ENCODE measurements at regions not wholly inside any gene's neighbourhood (a gene's known extent, or its start where the extent isn't known, plus 50 kb on each side); places are given as distances from the start of the nearest gene placed in this dataset.
"Not testable (repeated sequence)": the region's sequence is repeated elsewhere in the genome, so short reads cannot be mapped to it uniquely, and the experiment has no call there.

DNA sequence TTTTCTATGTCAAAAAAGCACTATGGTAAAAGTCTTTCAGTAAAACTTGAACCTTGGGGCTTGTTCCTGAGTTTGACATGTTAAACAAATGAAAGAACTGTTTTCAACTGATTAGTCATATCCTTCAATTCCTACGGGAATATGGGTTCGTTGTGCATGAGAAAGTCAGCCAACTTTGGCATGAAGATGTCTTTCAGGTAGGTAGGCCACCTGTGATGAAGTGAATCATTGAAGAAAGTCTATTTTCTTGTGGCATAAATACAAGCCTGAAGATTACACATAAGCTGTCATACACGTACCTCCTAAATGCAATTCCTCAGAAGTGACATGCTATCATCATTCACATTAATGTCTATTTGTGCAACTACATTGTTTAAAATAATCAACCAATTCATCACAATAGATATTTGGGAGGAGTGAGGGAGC, 513.0 kb downstream of the IRS2 start:
- no peak for DNase-seq

DNA sequence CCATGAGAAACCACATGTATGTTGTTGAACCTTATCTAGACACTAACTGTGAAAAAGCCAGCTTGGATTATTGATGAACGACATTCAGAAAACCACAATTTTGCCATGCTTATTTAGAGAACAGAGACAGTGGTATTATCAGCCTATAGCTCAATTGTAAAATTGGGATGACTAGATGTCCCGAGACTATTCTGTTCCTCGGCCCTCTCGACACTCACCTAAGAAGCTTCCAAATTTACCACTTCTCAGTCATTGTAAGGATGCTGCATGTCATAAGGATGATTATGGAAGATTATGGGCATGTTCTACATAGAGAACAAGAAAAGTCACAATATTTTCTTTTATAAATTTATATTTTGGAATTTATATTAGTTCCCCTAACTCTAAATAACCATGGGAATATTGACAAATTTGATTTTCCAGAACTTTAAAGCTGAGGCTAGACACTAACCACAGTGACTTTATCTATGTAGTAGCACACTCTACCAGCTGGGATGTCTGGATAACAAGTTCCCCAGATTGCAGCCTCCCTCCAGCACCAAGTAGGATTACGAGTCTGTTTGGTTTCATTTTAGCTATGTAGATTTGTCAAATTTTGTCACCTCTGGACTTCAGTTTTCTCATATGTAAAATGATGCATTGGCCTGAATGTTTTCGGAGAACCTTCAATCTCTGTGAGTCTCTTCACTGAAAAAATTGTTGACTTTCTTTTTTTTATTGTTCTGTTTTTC, 513.6 kb downstream of the IRS2 start:
- DNase-seq: no peak

DNA sequence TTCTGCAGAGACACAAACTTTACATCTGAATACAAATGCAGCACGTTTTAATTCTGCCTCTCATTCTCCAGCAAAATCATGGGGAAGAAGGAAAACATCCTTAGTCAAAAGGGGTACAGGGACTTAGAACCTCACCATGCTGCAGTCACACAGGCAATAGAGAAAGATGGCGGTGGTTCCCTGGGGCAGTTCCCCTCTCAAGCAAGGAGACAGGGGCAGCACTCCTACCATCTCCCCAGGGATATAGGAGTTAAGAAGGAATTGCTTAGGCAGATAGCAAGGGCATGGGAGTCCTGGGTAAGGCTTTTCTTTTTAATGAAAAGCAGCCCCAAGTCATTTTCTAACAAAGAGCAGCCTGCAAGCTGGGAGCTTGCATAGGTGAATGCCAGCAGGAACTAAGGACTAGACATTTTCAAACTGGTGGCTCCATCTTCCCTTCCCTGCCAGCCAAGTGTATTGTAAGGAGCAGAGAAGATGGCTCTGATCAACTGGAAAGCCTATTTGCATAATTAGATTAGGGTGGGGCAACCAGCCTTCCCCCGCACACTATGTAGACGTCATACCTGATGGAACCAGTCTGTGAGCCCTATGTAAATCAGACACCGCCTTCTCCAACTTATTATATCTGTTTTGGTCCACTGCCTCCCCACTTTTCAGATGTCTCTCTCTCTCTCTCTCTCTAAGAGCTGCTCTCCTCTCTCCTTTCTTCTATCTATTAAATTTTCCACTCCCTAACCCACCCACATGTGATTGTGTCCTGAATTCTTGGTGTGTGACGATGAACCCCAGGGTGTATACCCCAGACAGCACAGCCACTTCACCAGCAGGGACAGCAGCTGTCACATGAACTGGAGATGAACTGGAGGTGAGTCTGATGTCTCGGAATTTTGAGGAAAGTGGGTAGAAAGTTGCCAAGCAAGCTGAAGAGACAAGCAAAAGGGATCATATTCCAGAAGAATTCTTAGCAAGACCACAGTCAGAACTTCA, 514.5 kb downstream of the IRS2 start:
- DNase-seq: no peak

DNA sequence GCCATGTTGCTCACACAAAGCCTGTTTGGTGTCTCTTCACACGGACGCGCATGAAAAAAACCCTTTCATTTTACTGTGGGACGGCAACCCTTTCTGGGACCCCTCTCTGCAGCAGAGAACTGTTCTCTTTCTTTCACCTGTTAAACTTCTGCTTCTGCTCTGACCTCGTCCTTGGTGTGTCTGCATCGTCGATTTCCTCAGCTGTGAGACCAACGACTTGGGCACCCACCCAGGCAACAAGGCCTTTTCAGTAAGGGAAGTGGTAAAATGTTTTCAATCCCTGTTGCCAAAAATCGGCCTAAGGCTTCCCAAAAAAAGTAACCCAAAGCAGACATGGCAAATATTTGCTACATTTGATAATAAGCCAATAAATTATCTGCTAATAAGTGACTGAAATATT, 515.3 kb downstream of the IRS2 start:
- DNase-seq: no peak

DNA sequence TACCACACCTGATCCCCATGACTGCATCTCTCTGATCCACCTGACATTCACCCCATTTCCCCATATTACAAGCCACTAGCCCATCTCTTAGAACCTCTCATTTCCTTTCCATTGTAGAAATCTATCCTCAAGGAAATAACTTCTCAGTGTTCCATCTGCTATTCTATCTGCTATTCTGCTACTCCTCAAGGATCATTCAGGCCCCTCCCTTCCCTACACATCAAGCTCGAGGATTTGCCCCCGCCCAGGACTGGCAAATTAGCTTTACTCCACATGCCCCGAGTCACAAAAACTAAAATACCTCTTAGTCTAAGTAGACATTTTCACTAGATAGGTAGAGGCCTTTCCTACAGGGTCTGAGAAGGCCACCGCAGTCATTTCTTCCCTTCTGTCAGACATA, 517.0 kb downstream of the IRS2 start:
- DNase-seq: not testable (repeated sequence)

DNA sequence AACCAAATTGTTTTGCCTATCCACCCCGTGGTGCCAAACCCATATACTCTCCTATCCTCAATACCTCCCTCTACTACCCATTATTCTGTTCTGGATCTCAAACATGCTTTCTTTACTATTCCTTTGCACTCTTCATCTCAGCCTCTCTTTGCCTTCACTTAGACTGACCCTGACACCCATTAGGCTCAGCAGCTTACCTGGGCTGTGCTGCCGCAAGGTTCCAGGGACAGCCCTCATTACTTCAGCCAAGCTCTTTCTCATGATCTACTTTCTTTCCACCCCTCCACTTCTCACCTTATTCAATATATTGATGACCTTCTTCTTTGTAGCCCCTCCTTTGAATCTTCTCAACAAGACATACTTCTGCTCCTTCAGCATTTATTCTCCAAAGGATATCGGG, 517.9 kb downstream of the IRS2 start:
- not testable (repeated sequence) for DNase-seq

DNA sequence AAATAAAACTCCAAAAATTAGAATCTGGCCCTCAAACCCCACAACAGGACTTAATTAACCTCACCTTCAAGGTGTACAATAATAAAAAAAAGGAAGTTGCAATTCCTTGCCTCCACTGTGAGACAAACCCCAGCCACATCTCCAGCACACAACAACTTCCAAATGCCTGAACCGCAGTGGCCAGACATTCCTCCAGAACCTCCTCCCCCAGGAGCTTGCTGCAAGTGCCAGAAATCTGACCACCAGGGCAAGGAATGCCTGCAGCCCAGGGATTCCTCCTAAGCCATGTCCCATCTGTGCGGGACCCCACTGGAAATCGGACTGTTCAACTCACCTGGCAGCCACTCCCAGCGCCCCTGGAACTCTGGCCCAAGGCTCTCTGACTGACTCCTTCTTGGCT, 519.0 kb downstream of the IRS2 start:
- DNase-seq: not testable (repeated sequence)

DNA sequence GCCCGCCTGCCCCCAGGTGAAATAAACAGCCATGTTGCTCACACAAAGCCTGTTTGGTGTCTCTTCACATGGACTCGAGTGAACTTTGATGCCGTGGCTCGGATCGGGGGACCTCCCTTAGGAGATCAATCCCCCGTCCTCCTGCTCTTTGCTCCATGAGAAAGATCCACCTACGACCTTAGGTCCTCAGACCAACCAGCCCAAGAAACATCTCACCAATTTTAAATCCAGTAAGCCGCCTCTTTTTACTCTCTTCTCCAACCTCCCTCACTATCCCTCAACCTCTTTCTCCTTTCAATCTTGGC, 521.0 kb downstream of the IRS2 start:
- DNase-seq: not testable (repeated sequence)

DNA sequence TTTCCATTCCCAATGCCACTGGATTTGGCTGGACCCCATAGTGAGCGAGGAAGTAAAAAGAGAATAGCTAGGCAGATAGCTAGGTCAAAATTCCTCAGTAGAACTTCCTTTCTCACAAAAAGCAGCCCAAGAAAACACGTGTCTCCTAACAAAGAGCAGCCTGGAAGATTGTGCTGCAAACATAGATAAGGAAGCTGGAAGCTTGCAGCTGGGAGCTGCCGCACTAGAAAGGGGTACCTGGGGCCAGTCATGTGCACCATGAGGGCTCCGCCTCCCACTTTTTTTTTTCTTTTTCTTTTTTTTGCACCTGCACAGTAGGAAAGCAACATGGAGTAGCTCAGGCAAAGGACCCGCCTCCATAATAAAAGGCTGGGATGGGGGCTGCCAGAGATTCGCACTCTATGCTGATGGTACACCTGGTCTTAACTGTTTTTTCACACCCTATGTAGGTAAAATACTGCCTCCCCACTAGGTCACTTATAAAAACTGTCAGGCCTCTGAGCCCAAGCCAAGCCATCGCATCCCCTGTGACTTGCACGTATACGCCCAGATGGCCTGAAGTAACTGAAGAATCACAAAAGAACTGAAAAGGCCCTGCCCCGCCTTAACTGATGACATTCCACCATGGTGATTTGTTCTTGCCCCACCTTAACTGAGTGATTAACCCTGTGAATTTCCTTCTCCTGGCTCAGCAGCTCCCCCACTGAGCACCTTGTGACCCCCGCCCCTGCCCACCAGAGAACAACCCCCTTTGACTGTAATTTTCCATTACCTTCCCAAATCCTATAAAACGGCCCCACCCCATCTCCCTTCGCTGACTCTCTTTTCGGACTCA, 521.6 kb downstream of the IRS2 start:
- DNase-seq: not testable (repeated sequence)

DNA sequence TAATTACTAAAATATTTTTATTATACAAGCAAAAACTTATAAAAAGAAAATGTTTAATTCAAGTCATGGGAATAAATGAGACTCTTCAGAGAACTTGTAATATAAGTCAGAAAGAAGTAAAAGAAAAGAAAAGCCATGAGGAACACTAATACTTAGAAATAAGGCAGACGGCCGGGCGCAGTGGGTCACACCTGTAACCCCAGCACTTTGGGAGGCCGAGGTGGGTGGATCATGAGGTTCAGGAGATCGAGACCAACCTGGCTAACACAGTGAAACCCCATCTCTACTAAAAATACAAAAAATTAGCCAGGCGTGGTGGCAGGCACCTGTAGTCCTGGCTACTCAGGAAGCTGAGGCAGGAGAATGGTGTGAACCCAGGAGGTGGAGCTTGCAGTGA, 528.6 kb downstream of the IRS2 start:
- DNase-seq: not testable (repeated sequence)

Measured in left kidney (tissue), 1 donor.